ENCODE measurements at regions not wholly inside any gene's neighbourhood (a gene's known extent, or its start where the extent isn't known, plus 50 kb on each side); places are given as distances from the start of the nearest gene placed in this dataset.

GRCh38 chr9:88932766-88933165 lies 58.5 kb upstream of the S1PR3 start:
- TF ChIP-seq RCOR1 (IDR thresholded peaks at IDR 0.05; ENCODE audit: low read length) (no peak), CTCF (IDR thresholded peaks at IDR 0.05) (no peak), EZH2phosphoT487 (IDR thresholded peaks at IDR 0.05; ENCODE audit: borderline replicate concordance, low read depth) (no peak), MXI1 (IDR thresholded peaks at IDR 0.05; ENCODE audit: low read depth, low read length) (no peak), POLR2AphosphoS5 (IDR thresholded peaks at IDR 0.05; ENCODE audit: low read depth, low read length) (no peak), RFX5 (IDR thresholded peaks at IDR 0.05; ENCODE audit: low read length) (no peak), EP300 (IDR thresholded peaks at IDR 0.05; ENCODE audit: borderline replicate concordance in 1 of 2, low read depth in 1 of 2, low read length in 1 of 2) (no peak), IRF3 (IDR thresholded peaks at IDR 0.05; ENCODE audit: low read depth, low read length) (no peak), USF2 (IDR thresholded peaks at IDR 0.05; ENCODE audit: borderline replicate concordance, low read depth, low read length) (no peak), FOXM1 (IDR thresholded peaks at IDR 0.05; ENCODE audit: low read depth) (no peak), GABPA (IDR thresholded peaks at IDR 0.05; ENCODE audit: low read depth) (no peak), ZBTB33 (IDR thresholded peaks at IDR 0.05; ENCODE audit: borderline replicate concordance, low read depth) (no peak), MEF2A (IDR thresholded peaks at IDR 0.05; ENCODE audit: borderline replicate concordance, low read depth) (no peak)
